LNCaP clone FGC (cell line): ENCODE measurements at regions not wholly inside any gene's neighbourhood (a gene's known extent, or its start where the extent isn't known, plus 50 kb on each side); places are given as distances from the start of the nearest gene placed in this dataset.
"Not testable (repeated sequence)": the region's sequence is repeated elsewhere in the genome, so short reads cannot be mapped to it uniquely, and the experiment has no call there.

ENCODE experiments used
- DNase-seq: peaks from one replicate; pipeline ENCODE4 v3.0.0-alpha.2; 2011; ENCODE audit warnings: low read depth
- H3K4me3 ChIP-seq: 2 replicates; pipeline ENCODE4 v1.5.1; 2011; ENCODE audit warnings: mild to moderate bottlenecking, low read depth, low read length, control low read depth
- CTCF ChIP-seq: IDR thresholded peaks from 2 replicates; pipeline ENCODE4 v1.5.1; 2012; ENCODE audit warnings: mild to moderate bottlenecking; ENCODE audit not compliant: control insufficient read depth, insufficient read depth; ENCODE audit errors: extremely low read depth

- no peak for TF ChIP-seq CTCF
- DNase-seq: no peak
- H3K4me3 ChIP-seq: no peak overlapping the region
Observed at GRCh38 chr4:77510367-77510766, 95.3 kb upstream of the CXCL13 start.

- no peak overlapping the region for H3K4me3 ChIP-seq
- no peak for TF ChIP-seq CTCF
- DNase-seq: no peak
Observed at GRCh38 chr4:77525538-77525937, 80.1 kb upstream of the CXCL13 start.

GRCh38 chr4:77527900-77528299 lies 77.7 kb upstream of the CXCL13 start:
- DNase-seq, H3K4me3 ChIP-seq: not testable (repeated sequence)

- 0 out of 2 replicates have a peak overlapping the region, but pooled peaks have one; percentile 0 for H3K4me3 ChIP-seq
- no peak for TF ChIP-seq CTCF
- DNase-seq: peak; percentile 30
Observed at GRCh38 chr4:77538144-77538543, 67.5 kb upstream of the CXCL13 start.

GRCh38 chr4:77538574-77539157 lies 67.0 kb upstream of the CXCL13 start:
- DNase-seq: peak; percentile 27
- H3K4me3 ChIP-seq: 0 out of 2 replicates have a peak overlapping the region, but pooled peaks have one; percentile 0
- no peak for TF ChIP-seq CTCF
